ENCODE measurements at regions not wholly inside any gene's neighbourhood (a gene's known extent, or its start where the extent isn't known, plus 50 kb on each side); places are given as distances from the start of the nearest gene placed in this dataset.

DNA sequence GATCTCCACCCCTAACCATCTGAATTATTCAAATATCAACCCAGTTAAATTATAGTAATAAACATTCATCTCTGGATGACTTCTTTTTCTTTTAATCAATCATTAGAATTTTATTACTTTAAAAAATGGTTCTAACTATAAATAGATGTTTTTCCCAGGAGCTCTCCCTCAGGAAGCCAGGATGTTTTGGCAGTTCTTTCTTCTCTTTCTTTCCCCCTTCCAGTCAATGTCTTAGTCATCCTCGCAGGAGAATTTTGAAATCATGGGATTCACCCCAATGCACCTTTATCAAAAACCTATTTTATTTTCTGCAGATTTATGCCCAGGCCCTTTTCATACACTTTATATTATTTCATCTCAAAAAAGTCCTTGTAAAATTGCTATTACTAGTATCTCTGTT lies 711.6 kb downstream of the CDH11 start:
- TF ChIP-seq POLR2AphosphoS5 (IDR thresholded peaks at IDR 0.05; ENCODE audit: borderline replicate concordance, low read depth, low read length) = no peak
- TF ChIP-seq EZH2 (IDR thresholded peaks at IDR 0.05) = no peak
- TF ChIP-seq FOXP2 (optimal IDR thresholded peaks at IDR 0.05; ENCODE audit: control extremely low read depth, extremely low read length, insufficient read depth) = no peak

All from SK-N-MC (cell line).